ENCODE measurements at regions not wholly inside any gene's neighbourhood (a gene's known extent, or its start where the extent isn't known, plus 50 kb on each side); places are given as distances from the start of the nearest gene placed in this dataset.

DNA sequence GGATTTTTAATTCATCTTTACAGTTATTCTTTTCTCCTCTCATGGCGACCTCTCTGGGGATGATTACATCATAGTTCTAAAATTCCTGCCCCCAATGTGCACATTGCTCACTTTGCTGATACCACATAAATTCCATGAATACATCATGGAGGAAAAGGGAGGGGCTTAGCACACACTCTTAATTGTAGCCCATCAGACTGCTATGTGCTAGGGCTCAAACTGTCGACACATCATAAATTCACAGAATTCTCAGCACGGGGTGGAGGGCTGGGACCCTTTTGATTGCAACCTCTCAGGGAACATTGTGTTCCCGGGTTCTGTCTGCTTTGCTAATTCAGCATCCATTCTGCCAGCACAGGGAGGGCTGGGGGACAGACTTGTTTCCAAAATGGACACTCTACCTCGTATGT is 592.9 kb downstream of the BCOR start:
- no peak for DNase-seq (ENCODE audit: low spot score)

DNA sequence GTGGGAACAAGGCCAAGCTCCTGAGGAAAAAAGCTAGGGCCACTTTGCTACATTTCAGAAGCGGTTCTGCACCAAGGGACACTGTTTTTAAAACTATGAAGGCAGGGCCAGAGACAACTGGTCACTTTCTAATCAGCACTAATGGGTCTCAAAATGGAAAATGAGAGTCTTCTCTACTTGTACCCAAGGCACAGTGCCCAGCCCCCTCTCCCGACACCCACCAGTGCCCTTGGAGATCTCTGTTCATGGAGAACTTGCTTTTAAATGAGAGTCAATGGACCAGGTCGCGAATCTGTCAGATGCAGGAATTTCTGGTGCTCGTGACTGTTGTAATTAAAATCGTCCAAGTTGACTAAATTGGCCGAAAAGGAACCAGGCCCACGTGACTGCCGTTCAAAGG is 591.6 kb downstream of the BCOR start:
- DNase-seq (ENCODE audit: low spot score) = no peak

DNA sequence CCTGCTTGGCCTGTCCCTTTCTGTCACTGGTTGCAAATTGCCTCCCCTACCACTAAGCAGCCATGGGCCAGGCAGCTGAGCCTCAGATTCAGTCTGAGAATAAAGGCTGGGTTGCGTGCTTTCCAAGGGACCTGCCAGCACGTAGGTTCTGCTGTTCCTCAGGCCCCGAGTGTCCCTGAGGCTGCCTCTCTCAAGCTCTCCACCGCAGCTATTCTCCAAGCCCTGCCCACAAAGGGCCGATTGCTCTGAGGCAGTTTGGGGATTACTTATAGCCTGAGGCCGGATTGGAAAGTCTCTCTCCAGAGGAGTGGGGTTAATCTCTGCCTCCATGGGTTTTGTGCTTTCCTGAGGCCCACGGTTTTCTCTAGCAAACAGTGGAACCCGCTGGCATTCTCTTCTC is 590.7 kb downstream of the BCOR start:
- DNase-seq (ENCODE audit: low spot score) = no peak

DNA sequence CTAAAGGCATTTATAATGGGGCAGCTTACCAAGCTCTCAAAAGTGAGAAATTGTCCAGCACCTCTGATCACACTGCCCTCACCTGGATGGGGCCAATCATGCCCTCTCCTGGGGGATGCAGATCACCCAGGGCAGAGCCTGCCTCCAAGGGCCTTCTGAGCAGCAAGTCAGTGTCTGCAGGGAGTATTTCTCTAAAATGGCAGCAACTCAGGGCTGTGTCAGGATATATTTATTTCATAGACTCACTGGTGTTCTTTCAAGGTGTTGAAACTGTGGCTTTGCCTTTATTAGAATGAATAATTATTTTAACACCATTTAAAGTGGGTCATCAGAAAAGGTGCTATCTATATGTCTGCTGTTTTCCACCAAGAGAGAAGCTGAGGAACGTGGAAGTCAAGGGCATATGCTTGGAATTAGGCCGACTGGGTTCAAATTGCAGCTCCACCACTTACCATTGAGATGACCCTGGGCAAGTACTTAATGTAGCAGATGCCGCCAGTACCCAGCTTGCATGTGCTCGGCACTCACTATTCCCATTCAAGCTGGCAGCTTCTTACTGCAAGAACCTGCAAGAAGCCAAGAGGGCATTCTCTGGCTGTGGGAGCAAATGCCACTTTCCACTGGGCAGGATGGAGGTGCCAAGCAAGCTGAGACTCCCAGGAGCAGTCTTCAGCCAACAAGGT is 590.0 kb downstream of the BCOR start:
- no peak for DNase-seq (ENCODE audit: low spot score)

DNA sequence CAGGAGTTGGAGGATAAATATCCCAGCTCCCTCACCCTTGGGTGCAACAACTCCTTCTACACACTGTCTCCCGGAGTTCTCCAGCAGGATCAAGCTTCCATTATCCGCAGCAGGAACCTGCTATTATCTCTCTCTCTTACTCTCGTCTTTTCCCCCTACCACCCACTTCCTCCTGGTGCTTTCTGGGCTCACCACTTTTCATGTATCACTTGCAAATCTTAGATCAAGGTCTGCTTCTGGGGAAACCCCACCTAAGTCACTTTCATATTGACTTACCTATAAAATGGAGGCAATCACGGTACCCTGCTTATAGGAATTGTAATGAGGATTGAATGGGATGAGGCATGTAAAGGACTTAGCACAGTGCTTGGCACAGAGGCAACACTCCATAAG is 589.5 kb downstream of the BCOR start:
- no peak for DNase-seq (ENCODE audit: low spot score)

DNA sequence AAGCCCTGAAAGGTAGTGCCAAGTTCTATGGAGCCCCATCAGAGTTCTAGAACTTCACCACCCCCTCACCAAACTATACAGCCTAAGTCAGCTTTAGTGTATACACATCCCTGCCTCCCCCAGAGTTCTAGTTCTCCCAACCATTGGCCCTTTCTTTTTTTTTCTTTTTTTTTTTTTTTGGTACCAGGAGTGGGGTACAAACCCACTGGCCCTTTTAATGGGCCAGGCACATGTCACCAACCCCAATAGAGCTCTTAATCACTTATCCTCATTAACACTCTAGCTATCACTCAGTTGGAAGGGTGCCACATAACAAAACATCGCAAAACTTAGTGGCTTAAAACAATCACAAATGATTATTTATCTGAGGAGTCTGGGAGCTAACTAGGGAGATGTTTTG is 588.6 kb downstream of the BCOR start:
- DNase-seq (ENCODE audit: low spot score) = no peak

DNA sequence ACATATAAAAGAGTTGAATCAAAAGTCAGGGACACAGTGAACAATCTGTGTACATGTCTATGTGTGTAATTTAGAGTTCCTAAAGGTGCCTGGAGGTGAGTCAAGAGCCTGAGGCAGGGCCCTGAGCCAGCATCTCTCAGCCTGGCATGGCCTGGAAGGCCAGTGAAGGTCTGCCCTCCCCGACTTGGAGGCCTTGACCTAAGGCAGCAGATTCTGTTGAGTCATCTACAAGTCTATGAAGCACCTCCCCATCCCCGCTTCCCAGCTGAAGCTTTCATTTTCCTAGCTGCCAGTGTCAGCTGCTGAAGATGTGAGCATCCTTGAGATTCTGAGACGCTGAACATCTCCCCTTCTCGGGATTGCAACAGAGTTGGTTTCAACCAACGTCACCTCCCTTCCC is 583.9 kb downstream of the BCOR start:
- DNase-seq (ENCODE audit: low spot score) = no peak

DNA sequence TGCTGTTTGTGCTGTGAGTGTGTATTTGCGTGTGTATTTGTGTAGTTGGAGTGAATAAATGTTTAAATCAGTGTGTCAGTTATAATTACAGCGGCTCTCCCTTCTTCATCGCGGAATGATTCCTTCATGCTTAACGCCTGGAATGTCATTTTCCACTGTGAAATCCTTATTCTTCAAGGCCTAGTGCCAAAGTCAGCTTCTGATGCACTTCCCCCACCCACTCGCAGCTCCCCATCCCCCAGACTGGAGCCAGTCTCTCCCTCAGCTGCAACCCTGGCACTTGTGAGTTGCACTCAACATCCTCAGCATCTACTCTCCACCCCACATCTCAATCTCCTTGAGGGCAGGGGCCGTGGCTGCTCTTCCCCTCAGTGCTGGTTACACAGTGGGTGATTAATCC is 583.0 kb downstream of the BCOR start:
- no peak for DNase-seq (ENCODE audit: low spot score)

DNA sequence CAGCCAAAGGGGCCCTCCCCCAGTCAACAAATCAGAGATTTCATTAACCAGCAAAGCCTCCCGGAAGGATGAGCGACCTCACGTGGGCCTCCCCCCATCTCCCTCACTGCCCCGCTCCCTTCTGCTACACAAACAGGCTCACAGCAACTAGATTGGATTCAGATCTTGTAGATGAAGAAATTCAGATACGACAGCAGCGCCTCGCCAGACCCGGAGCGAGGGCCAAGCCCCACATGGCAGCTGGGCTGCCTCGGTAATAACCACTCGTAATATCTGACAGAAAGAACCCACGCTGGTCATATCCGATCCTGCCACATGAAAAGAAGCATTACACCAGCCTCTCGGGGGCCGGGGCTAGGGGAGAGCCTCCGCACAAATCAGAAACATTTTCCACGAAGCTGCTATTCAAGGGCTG is 581.3 kb downstream of the BCOR start:
- no peak for DNase-seq (ENCODE audit: low spot score)

DNA sequence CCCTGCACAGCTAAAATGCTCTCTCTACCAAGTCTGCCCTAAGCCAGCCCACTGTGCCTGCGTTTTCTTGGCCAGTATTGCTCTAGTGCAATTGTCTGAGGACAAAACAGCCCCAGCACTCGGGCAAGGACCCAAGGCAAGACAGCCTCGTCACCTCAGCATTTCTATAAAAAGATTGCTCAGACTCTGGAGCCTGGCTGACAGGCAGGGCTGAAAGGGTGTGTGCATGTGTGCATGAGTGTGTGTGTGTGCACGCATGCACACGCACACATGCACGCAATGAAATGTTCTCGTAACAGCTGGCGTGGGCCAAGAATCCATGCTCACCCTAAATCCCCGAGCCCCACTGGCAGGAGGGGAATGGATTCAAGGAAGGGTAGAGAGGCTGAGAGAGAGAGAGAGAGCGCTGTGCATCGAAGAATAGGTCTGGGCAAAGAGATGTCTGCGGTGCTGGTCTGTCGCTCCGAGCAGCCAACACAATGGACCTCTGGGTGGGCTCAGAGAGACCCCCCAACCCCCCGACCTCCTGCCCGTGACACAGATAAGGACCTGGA is 579.2 kb downstream of the BCOR start:
- DNase-seq (ENCODE audit: low spot score) = no peak

DNA sequence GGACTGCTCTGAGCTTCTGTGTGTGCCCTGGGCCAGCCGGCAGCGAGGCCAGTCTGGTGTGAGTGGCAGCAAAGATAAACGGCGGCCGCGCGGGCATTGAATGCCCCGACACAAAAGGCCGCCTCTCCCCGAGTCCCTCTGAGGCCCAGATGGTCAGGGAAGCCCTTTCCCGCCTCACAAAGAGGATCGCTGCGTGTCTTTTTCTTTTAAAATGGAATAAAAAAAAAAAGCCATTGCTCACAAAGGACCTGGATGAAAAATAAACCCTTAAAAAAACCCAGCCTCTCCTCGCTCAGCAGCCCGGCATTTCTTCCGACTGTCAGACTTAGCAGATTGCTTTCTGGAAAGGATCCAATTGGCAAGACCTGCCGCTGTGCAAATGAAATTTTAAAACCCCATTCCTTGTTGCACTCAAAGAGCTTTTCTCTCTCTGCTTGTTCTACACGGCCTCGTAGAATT is 578.7 kb downstream of the BCOR start:
- no peak for DNase-seq (ENCODE audit: low spot score)

DNA sequence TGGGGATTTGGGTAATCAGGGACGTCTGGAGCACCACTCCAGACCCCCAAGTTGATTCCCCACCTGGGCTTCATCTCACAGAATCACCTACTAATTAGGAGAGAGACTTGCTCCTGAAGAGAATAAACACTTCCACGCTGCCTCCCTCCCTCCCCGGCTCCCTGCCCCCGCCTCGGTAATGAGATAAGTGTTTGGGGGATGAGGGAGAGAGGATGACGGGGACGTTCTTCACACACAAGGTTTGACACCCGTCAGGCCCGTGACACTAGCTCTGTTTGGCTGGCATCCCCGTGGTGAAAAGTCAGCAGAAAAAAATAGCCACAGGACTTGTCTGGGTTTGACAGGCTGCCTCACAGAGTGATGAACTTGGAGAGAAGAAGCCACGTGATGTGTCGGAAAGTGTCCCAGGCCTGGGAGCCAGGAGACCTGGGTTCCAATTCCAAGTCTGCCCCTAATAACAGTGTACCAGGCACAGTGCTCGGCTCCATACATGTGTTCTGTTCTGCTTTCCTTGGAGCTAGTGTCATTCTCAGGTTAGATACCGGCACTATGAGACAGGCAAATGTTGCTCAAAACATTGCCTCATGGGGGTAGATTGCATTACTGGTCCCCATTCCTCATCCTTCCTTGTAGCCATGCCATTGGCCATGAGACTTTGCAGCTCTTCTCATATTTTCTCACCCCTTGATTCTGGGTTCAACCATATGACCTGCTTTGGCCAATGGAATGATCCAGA is 578.0 kb downstream of the BCOR start:
- no peak for DNase-seq (ENCODE audit: low spot score)

DNA sequence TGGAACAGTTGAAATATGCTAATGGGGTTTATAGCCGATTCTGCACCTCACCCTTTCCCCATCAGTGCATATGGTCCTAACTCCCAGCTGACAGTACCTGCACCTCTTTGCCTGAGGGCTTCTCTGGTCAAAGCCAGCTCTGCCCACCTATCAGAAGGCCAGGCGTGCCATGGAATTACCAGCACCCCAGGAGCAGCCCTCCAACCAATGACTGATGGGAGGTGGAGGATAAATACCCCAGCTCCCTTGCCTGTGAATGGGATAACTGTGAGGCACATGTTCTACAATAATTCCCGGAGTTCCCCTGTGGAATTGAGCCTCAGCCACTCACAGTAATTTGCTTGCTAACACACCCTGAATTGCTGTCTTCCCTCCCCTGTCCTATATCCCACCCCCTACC is 572.0 kb downstream of the BCOR start:
- no peak for DNase-seq (ENCODE audit: low spot score)

DNA sequence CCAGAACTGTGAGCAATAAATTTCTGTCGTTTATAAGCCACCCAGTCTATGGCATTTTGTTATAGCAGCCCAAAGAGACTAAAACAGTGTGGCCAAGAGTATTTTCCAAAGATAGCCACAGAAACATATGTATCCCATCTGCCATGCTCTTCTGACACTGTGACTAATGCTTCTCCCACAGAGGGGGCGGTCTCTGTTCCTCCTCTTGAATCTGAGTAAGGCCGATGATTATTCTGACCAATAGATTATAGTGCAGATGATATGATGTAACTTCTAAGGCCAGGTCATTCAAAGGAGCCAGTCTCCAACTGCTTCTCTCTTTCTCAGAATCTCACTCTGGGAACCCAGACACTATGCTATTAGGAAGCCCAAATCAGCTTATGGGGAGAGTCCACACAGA is 570.7 kb downstream of the BCOR start:
- no peak for DNase-seq (ENCODE audit: low spot score)

DNA sequence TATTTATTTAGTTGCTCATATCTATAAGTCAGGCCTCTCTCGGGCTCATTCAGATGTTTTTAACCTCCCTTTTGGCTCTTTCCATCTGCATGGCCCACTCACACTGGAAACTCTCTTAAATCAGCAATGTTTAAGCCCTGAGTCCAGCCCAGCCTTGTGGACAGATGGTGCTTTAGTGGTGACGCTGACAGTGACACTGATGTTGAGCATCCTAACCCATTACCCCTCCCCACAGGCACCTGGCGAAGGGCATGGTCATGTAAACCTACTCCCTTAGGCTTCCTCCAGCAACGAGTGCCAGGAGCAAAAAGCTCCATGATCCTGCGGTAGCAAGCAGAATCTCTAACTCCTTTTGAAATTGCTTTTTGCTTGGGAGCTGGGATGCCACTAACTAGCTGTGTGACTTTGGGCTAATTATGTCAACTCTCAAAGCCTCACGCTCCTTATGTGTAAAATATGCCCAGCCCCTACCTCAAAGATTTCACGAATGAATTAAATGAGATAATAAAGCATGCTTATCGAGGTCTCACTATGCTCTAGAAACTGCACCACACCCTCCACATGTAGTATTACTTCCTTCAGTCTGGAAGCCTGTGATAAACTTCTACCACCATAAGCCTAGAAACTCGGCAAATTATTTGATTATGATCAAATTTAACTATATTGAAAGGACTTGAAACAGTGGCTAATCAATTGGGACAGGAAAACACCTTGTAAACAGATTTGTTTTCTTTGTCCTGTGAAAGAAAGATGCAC is 569.4 kb downstream of the BCOR start:
- no peak for DNase-seq (ENCODE audit: low spot score)

DNA sequence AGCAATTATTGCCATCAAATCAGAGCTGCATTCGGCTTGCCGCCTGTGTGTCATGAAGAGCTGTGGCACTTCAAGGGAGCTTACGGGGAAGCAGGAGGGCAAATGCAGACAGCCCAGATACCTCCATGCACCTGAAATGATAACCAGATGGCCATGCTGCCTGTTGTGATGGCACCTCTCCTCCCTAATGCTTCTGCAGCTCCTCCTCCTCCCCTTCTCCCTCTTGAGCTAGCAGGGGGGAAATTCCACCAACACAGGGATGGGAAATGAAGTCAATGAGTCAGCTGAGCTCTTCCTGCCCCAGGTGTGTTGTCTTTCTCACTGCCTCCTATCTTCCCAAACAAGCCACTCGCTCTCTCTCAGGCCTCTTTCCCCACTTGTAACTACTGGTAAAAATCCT is 565.0 kb downstream of the BCOR start:
- no peak for DNase-seq (ENCODE audit: low spot score)

DNA sequence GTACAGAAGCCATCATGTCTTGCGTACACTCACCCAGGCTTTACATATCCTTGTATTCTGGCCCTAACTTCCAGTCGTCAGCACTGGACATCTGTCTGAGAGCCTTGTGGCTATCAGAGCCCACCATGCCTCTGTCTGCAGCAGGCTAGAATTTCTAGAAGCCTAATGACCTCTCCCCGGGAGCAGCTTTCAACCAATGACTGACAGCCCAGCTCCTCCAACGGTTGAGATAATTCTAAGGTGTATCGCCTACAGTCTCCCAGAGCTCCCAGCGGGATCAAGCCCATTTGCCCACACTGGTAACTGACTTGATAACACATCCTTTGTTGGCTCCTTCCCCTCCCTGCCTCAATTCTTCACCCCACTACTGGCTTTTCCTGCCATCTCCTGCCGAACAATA is 562.8 kb downstream of the BCOR start:
- no peak for DNase-seq (ENCODE audit: low spot score)

DNA sequence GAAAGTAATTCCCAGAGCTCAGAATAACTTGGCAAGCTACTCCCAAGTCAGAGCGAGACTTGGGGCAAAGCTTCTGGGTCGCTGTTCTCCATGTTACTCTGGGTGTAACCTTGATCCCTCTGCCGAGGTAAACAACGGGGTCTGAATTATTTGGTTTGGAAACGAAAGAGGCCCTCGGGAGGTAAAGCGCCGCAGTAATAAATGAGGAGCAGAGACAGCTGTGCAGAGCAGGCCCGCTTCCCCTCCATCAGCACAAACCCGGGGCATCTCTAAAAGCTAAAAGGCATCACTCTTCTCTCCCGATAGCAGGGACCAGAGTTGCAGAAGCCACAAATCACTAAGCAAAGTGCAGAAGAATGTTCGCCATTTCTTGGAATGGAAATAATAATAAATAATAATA is 561.5 kb downstream of the BCOR start:
- DNase-seq (ENCODE audit: low spot score) = no peak

DNA sequence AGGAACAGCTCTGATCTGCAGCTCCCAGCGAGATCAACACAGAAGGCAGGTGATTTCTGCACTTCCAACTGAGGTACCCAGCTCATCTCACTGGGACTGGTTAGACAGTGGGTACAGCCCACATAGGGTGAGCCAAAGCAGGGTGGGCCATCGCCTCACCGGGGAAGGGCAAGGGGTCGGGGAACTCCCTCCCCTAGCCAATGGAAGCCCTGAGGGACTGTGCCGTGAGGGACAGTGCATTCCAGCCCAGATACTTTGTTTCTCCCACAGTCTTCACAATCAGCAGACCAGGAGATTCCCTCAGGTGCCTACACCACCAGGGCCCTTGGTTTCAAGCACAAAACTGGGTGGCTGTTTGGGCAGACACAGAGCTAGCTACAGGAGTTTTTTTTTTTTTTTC is 555.9 kb downstream of the BCOR start:
- no peak for DNase-seq (ENCODE audit: low spot score)

DNA sequence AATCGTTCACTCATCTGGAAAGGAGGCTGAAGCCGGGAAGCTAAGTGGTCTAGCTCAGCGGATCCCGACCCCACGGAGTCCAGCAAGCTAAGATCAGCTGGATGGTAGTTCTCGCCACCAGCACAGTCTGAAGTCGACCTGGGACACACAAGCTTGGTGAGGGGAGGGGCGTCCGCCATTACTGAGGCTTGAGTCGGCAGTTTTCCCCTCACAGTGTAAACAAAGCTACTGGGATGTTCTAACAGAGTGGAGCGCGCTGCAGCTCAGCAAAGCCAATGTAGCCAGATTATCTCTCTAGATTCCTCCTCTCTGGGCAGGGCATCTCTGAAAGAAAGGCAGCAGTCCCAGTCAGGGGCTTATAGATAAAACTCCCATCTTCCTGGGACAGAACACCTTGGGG is 555.4 kb downstream of the BCOR start:
- DNase-seq (ENCODE audit: low spot score) = no peak

DNA sequence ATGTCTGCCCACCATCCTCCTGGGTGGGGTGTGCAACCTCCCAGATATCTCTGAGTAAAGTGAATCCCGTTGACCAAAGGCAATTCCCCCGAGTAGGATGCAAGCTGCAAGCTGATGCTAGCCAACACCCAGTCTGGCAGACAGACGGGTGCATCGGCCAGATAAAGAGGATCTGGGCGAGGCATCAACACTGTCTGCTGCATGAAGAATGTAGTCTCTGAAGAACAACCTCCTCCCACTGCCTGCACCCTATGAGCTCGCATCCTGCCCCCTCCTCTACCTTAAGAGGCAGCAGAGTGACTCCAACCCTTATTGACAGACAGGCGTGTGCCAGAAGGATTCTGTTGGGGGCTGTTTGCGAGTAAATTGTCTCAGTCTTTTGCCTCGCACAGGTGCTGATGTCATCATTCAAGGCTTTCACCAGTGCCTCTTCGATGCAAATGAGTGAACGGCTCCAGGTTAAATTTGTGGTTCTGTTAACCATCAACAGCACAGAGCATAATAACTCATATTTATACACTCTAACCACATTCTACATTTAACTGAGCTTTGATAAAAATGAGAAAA is 546.9 kb downstream of the BCOR start:
- no peak for DNase-seq (ENCODE audit: low spot score)

DNA sequence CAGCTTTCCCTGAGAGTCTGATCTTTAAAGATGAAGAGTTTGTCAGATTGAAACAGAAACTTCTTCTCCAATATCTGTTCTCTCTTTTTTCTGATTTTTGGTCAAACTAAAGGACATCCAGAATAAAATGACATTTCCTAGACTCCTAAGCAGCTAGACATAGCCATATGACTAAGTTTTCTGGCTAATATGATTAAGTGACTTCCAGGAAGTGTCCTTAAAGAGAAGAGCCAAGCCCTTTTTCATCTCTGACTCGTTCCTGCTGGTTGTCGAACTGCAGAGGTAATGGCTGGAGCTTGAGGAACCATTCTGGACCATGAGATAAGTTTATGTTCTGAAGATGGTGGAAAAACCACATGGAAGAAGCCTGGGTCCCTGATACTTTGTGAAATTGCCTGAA is 546.0 kb downstream of the BCOR start:
- no peak for DNase-seq (ENCODE audit: low spot score)

DNA sequence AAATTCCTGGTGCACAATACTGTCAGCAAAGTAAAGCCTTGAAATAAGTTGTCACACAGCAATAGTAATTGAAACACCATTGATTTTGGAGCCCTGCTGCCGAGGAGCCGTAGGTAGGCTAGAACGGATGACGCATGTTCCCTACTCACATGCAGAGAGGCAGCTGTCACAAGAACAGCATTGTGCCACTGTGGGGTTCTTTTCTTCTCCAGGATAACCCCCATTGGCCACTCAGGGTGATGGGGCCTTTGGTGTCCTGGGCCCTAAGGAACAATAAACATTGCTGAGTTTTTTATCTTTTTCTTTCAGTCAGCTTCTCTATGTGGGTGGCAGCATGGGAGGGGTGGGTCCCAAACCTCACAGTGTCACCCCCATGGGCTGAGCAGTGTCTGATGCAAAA is 542.3 kb downstream of the BCOR start:
- DNase-seq (ENCODE audit: low spot score) = no peak
